ENCODE measurements at regions not wholly inside any gene's neighbourhood (a gene's known extent, or its start where the extent isn't known, plus 50 kb on each side); places are given as distances from the start of the nearest gene placed in this dataset. TPM values are rescaled to one million over a fixed set of nuclear protein-coding genes. Genes with fewer than 3 reads are reported as not detected.

- no peak for DNase-seq
- Histone ChIP-seq H3K9me3 (ENCODE audit: low read length) (no peaks in the 10 kb centered on the region), H3K4me2 (ENCODE audit: low read depth, low read length, poor library complexity, severe bottlenecking) (peak overlapping the region; percentile 48), H2AFZ (ENCODE audit: low read length) (peak overlapping the region; percentile 37; the same call in 1 of the 2 replicates), H3K27ac (ENCODE audit: low read length) (peak overlapping the region; percentile 83), H3K9me2 (replicated peaks; ENCODE audit: insufficient read depth, low read length) (no peaks in the 10 kb centered on the region), H3K4me1 (ENCODE audit: low read length) (peaks cover 64% of the 10 kb centered on the region), H4K20me1 (ENCODE audit: insufficient read depth, low read depth, low read length) (no peaks in the 10 kb centered on the region), H3K79me2 (ENCODE audit: low read length) (no peaks in the 10 kb centered on the region), H3K4me3 (ENCODE audit: low read length) (no peak overlapping the region), H3K27me3 (ENCODE audit: low read length) (no peaks in the 10 kb centered on the region), H3K36me3 (ENCODE audit: insufficient read depth, low read length) (no peaks in the 10 kb centered on the region), H3K9ac (ENCODE audit: low read length) (no peak overlapping the region)
Measured at GRCh38 chr18:59954755-59955156, 55.0 kb downstream of the PMAIP1 start.

- Histone ChIP-seq H3K4me3 (ENCODE audit: low read length) (no peak overlapping the region), H4K20me1 (ENCODE audit: insufficient read depth, low read depth, low read length) (no peaks in the 10 kb centered on the region), H3K79me2 (ENCODE audit: low read length) (no peaks in the 10 kb centered on the region), H3K36me3 (ENCODE audit: insufficient read depth, low read length) (no peaks in the 10 kb centered on the region), H3K4me2 (ENCODE audit: low read depth, low read length, poor library complexity, severe bottlenecking) (peak overlapping the region; percentile 48), H3K9ac (ENCODE audit: low read length) (no peak overlapping the region; the same call in 1 of the 2 replicates), H3K9me2 (replicated peaks; ENCODE audit: insufficient read depth, low read length) (no peaks in the 10 kb centered on the region), H2AFZ (ENCODE audit: low read length) (peak overlapping the region; percentile 37; the same call in 1 of the 2 replicates), H3K27ac (ENCODE audit: low read length) (peak overlapping the region; percentile 83), H3K27me3 (ENCODE audit: low read length) (no peaks in the 10 kb centered on the region), H3K9me3 (ENCODE audit: low read length) (no peaks in the 10 kb centered on the region), H3K4me1 (ENCODE audit: low read length) (peaks cover 59% of the 10 kb centered on the region)
- DNase-seq, result no peak
Measured at GRCh38 chr18:59954241-59954640, 54.4 kb downstream of the PMAIP1 start.

Small RNA genes in the stretch of these regions (small RNA-seq; reads per million reads assigned to genes)
- gene RN7SL342P (not detected), gene RNU4-17P (not detected), gene RNU6-567P (not detected)
